ENCODE measurements at regions not wholly inside any gene's neighbourhood (a gene's known extent, or its start where the extent isn't known, plus 50 kb on each side); places are given as distances from the start of the nearest gene placed in this dataset.

DNA sequence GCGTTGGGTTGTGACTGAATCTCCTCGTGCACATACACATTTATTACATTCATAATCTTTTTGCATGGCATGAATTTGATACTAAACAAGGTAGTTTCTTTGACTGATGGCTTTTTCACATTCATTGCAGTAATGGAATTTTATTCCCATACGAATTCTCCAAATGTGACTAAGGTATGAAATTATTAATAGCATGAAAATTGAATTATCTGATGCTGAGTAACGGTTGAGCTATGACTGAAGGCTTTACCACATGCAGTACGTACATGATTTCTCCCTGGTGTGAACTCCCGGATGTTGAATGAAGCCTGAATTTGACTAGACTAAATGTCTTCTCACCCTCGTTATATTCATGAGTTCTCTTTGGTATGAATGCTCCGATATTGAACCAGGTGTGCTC lies 104.4 kb upstream of the C1GALT1 start:
- no peak for DNase-seq

DNA sequence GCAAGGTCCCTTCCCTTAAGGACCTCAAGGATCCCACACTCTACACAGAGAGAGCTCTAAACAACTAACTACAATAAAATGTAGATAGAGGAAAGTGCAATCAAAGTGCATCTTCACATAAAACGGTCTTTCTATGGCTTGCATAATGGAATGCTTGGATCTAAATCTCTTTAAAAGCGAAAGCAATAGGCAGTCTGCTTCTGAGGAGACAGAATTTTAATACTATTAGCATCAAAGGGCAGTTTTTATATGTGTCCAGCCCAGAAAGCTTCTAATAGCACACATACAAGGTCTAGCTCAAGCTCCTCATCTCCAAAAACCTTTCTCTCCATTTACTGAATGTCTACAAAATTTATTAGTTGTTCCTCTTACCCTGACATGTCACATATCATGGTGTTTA lies 101.5 kb upstream of the C1GALT1 start:
- no peak for DNase-seq

DNA sequence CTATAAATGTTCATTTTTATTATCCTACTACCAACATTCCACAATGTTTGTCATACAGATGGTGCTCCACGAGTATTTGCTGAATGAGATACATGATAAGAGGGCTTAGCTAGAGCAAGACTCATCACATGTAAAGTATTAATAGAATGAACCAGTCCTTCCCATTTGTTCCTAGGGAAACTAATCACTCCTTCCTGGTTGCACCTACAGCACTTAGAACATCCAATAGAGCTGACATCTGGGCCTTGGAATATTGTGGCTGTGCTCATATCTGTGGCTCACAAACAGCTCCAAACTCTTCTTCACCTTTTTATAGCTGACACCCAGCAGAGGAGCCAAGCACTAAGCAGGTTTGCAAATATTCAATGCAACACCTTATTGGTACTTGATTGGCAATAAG lies 91.9 kb upstream of the C1GALT1 start:
- DNase-seq: no peak

DNA sequence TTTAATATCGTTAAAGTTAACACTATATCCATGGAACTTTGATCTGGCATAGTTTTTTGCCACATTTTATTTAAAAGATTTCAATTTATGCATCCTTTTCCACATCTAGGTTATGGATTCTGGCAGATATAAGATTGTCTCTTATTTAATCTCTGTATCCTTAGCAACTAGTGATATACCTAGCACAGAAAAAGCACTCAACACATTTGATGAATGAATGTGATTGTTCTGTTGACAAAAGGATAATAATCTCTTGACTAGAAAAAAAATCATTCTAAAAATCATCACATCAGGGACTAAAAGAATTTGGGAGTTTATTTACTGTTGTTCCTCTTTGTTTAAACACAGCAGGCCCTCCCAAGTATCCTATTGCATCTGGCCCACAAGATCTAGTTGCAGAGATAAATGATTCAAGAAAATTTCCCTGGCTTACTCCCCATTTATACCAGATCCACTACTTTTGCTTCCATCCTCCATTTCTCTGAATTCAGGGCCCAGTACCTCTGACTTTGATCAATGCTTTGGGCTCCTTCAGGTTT lies 84.0 kb upstream of the C1GALT1 start:
- no peak for DNase-seq

DNA sequence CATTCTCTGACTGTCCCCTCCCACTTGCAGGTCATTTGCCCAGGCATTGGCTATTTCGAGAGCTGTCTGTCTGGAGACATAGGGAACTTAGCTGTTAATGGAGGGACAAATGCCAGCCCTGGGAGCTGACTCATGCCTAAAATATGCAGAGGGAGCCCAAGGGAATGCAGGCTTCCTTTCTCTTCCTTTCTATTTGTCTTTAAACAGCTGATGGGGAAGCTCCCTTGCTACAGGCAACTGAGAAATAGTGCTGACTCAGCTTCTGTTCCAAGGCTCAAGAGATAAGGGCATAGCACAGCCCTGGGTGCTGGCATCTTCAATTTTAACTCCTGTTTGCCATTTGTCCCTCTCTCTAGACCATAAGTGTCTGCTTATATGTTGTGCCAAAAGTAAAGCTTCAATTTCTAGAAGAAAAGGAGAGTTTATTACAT lies 82.7 kb upstream of the C1GALT1 start:
- DNase-seq: no peak

DNA sequence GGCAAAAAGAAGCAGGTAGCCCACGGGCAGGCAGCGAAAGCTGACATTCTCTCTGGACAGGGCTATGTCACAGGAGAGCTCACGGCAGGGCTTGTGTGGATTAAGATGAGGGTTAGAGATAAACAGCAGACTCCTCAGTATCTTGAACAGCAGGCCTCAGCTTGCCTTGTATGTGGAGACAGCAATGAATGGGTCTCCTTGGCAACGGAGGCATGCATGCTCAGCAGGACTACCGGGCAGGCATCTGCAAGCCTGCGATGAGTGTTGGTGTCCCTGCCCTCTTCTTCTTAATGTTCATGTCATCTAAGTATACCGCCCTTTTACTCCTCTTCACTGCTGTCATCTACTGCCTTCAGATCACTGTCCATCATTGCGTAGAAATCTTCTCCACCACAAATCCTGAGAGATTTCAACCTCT lies 81.9 kb upstream of the C1GALT1 start:
- no peak for DNase-seq

DNA sequence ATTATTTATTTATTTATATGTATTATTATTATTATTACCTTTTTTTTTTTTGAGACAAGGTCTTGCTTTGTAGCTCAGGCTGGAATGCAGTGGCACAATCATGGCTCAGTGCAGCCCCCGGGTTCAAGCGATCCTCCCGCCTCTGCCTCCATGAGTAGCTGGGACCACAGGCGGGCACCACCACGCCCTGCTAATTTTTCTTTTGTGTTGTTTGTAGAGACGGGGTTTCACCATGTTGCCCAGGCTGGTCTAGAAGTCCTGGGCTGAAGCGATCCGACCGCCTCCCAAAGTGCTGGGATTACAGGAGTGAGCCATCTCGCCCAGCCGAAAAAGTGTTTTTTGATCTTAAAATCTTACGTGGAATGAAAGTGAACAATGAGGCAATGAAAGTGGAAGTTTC lies 79.4 kb upstream of the C1GALT1 start:
- DNase-seq: no peak

DNA sequence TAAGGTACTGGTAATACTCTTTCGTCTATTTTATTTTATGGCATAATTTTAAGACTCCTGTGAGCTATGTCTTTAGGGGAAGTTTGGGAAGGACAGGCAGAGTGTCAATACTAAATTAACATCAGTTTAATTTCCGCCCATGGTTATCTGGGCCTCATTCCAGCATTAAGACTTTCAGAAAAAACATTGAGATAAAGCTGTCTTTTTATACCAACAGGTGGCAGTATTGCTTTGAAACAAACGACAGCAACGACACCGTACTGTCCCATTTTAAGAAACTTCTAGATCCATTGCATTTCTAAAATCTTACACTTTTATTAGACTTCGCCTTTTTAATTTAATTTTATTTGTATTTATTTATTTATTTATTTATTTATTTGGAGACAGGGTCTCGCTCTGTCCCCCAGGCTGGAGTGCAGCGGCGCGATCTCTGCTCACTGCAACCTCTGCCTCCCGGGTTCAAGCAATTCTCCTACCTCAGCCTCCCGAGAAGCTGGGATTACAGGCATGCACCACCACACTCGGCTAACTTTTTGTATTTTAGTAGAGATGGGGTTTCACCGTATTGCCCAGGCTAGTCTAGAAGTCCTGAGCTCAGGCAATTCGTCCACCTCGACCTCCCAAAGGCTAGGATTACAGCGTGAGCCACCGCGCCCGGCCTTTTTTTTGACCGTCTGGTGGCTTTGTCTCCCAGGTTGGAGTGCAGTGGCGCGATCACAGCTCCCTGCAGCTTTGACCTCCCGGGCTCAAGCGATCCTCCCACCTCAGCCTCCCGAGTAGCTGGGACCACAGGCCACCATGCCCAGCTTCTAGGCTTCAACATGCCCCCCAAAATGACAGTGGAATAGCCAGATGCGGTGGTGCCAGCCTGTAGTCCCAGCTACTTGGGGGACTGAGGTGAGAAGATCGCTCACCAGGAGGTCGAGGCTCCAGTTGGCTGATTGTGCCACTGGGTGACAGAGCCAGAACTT lies 78.7 kb upstream of the C1GALT1 start:
- DNase-seq: peak in 1 of 2 donors; percentile 77

DNA sequence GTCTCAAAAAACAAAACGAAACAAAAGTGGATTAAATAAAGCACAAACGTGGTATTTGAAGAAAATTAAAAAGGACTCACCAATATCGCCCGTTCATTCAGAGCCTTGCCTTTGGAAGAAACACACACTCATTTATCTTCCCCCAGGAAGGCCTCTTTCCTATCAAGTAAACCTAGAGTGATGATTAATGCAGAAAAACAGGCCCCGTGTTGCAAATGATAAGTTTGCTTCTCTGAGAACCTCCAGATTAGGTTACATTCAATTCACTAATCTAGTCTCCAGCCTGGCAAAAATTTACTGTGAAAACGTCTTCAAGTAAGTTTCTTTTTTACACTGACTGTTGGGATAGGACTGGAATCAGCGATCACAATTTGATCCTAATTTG lies 78.0 kb upstream of the C1GALT1 start:
- DNase-seq: no peak

DNA sequence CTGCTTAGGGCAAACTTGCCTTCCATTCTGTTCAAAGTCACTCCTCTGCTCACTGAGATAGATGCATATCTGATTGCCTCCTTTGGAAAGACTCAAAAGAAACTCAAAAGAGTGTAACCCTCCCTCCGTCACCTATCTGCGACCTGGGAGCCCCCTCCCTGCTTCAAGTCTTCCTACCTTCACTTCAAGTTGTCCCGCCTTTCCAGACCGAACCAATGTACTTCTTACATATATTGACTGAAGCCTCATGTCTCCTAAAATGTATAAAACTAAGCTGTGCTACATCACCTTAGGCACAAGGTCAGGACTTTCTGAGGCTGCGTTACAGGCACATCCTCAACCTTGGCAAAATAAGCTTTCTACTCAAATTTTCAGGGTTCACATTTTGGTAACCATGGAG lies 77.4 kb upstream of the C1GALT1 start:
- DNase-seq: no peak

DNA sequence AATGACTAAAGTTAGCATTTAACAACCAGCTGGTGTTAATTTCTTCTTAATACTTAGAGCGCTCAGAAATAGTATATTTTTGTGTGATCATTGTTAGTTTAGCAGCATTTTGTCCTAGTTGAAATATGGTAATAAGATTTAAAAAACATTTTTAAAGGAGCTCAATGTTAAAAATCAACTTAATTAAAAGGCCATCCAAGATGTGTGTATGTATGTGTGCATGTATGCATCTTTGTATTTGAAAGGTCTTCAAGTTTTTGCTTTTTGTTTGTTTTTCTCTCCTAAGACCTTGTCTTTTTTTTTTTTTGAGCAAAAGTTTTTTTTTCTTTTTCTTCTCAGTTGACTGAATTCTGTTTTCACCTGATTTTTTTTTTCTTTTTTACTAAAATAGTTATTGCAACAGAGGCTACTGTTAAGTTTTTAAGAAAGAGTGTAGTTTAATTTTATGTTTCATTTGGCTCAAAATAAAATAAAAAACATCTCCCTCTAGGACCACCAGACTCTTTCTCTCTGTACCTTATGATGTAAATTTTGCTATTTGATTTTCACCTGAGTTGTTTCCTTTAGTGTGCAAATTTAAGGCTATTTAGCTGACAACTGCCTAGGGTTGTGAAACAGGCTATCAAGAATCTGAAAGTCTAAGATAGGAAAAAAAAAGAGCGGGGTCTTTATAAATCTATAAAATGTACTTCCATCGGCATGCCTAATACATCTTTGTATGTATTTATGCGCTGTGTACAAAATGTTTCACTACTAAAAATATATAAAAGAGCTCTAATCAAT lies 76.4 kb upstream of the C1GALT1 start:
- no peak for DNase-seq

DNA sequence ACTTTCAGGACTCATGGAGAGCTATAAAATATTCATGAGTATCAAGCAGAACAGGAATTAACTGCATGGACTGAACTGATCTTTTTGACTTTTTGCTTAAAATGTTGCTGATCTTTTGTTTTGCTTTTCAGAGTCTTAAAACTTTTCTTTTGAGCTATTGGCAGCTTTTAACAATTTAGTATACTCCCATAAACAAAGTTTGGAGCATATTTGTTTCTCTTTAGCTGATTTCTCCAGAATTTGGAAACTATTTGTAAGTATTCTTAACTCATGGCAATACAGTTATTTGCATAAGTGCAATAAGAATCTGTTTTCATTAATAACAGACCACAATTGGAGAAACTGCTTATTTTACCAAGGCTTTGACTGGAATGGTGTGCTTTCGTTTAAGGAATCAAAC lies 73.4 kb upstream of the C1GALT1 start:
- no peak for DNase-seq

DNA sequence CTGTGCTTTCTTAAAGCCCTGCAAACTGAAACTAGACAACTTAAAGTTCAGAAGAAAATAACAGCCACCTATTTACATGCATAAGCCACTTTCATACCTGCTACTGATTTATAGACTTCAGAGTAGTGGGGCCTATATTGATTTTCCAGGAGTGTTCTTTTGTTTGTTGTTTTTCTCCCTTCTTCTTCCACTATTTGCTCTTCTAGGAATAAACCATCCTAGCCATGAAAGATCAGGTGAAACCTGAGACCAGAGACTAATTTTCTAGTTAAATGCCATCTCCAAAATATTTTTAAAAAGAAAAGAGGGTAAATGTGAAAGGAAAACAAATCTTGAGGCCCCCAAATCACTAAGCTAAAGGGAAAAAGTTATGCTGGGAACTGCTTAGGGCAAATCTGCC lies 72.4 kb upstream of the C1GALT1 start:
- no peak for DNase-seq

DNA sequence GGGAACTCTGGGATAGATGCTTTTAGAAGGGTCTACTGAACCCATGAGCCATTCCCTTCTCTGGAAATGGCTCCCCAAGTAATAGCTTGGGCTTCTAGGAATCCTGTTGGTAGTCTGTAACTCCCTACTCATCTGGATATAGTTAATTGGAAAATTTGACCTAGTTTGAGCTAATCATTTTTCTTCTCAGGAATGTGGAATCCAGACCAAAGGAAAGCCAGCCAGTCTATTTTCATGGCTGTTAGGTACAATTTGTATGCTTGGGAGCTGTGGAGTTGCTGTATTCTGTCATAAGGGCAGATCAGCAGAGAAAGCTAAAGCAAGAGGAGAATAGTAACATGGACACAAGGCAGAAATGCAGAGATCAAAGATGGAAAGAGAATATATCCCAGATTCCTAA lies 71.6 kb upstream of the C1GALT1 start:
- no peak for DNase-seq

DNA sequence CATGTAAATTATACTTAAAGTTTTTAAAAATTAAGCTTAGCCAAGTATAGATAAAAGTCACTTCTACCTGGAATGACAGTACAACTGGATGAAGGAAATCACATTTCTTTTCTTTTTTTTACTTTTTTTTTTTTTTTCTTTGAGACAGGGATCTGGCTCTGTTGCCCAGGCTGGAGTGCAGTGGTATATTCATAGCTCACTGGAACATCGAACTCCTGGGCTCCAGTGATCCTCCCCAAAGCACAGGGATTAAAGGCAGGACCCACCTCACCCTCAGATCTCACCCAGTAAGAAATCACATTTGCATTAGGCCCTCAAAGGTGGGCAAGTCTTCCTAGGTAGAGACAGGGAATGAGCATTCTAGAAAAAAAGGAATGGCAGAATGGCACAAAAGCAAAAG lies 69.5 kb upstream of the C1GALT1 start:
- DNase-seq: no peak

DNA sequence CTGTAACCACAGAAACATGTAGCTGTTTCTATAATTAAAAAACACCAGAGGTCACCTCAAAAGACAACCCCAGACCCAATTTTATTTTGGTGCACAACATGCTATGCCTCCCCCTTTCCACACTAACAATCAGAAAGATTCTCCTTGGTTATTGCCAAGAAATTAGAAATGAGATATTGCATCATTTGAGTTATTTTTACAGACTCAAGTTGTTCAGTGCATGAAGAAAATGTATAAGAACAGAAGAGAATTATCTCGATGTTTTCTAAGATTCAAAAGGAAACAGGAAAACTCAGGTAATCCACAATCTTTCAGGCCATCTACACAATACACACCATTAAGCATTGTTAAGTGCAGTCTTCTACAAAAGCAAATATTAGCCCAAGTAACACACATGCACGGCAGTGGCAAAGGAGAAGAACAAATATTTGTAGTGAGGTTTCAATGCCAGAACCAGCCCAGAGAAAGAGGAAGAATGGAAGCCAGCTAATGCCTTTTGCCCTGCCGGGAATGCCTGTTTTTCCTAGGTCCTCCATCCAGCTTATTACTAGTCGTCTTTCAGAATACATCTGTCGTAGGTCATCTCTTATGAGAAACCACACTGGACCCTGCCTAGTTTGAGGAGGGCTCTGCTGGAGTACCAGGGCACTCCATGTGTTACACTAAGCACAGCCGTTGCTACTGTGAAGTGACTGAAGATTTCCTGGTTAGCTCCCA lies 67.6 kb upstream of the C1GALT1 start:
- DNase-seq: no peak

DNA sequence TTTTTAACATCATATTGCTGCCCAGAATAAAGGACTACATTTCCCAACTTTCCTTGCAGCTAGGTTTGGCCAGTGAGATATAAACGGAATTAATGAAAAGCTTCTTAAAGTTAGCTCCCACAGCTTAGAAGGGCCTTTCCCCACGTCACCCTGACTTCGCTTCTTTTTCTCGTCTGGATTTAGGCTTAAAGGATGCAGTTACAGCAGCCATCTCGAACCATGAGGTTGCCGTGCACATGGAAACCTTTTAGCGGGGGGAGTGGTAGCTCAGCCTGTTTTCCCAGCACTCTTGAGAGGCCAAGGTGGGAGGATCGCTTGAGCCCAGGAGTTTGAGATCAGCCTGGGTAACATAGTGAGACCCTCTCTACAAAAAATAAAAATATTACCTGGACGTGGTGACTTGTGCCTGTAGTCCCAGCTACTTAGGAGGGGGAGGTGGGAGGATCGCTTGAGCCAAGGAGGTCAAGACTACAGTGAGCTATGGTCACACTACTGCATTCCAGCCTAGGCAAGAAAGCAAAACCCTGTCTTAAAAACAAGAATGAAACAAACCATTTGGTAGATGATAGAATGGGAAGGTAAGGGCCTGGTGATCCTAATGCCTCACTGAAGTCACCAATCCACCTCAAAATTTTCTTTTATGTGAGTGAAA lies 64.3 kb upstream of the C1GALT1 start:
- no peak for DNase-seq

DNA sequence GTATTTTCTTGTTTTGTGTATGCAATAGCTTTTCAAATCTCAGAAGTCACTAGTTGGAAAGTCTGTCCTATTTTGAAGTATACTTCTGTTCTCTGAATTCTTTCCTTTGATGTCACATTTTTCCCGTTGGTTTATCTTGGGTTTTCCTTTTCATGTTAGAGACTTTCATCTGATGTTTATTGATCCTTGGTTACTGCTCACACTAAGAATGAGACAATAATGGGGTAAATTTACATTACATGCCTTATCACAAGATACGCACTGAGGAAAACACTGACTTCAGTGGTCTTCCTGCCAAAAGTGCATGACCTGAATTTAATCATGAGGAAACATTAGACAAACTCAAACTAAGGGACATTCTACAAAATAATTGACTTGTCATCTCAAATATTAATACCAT lies 63.5 kb upstream of the C1GALT1 start:
- no peak for DNase-seq

DNA sequence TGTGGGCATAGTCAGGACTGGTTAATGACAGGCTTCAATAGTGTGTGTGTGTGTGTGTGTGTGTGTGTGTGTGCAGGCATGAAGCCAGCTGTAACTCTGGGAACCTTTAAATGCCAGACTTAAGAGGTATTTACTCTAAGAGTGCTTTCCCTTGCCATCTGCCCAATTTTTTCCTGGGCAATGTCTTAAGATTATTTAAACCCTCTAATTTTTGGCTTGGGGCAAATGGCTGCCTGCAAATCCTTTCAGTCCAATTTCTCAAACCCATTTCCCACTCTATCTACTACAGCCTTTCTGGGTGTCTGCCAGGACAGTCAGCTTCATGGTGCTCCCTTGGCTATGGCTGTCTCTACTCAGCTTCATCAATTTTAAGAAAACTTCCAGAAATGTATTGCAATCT lies 62.6 kb upstream of the C1GALT1 start:
- DNase-seq: no peak

DNA sequence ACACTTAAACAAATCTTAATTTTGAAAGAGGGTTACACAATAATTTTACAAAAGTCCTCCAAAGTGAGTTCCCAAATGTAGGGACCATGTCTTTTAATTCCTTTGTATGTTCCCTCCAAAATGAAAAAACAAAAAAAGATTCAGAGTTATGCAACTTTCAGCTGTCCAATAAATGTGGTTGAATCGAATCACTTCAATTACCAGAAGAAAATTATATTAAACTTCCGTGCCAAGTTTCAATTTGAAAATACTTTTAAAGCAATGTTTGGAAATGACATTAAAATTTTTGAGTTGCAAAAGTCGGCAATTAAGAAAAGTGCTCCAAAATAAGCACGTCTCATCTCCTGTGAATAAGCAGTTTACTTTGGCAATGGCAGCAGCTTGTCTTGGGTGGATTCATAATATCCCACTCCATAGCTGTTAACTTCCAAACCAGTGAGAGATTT lies 60.3 kb upstream of the C1GALT1 start:
- DNase-seq: no peak

DNA sequence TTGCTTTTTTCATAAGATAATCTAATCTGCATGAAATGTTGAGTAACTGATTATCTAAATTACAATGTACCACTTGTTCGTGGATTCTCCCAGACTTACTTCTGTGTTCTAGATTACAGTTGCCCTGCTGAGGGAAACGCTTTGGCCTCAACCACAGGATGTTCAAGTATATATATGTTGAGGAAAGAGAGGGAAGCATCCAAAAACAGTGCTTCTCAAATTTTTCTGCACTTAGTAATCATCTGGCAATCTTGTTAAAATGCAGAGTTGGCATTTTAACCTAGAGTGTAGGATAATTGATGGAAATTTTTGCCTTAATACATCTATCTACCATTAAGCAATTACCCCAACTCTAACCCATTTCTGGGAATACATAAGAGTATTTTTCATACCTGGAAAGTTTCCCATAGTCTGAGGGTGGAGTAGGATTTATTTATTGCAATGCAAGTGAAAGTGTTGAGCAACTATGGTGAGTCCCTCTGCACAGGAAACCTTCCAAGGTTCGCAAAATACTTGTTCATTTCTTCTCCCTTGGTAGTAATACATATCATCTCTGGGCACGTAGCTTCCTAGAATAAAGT lies 59.6 kb upstream of the C1GALT1 start:
- no peak for DNase-seq

DNA sequence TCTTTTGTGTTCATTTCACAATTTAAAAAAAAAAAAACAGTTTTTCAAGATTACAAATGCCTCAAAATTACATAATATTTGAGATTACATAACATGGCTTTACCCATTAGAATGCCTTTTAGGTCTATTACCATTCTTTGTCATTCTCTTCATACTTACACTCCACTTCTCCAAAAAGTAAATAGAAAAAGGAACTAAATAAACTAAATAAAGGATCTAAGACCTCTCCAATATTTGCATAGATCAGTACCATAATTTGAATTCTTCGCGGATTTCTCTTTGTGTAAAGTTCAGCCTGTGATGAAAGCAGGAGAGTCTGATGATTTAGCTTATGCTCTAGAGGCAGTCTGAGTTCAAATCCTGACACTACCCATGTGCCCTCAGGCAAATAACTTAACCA lies 56.4 kb upstream of the C1GALT1 start:
- DNase-seq: no peak

All from CD4-positive, alpha-beta T cell treated with Interleukin-1 beta for 1 hour (primary cell).